Right renal cortex interstitium (tissue), 3 donors: ENCODE measurements at regions not wholly inside any gene's neighbourhood (a gene's known extent, or its start where the extent isn't known, plus 50 kb on each side); places are given as distances from the start of the nearest gene placed in this dataset.
"Not testable (repeated sequence)": the region's sequence is repeated elsewhere in the genome, so short reads cannot be mapped to it uniquely, and the experiment has no call there.

Experiments used
- DNase-seq, 3 donors: peaks; one replicate each; pipeline ENCODE4 v3.0.0-alpha.2; 2013; ENCODE audit warnings: low read depth in 3 of 3, low spot score in 2 of 3

GRCh38 chrX:10676235-10676957 is 56.0 kb upstream of the MID1 start:
- DNase-seq: no peak

GRCh38 chrX:10677490-10677889 is 57.1 kb upstream of the MID1 start:
- DNase-seq: no peak

- no peak for DNase-seq
Observed at GRCh38 chrX:10679387-10679786, 59.0 kb upstream of the MID1 start.

GRCh38 chrX:10681167-10681566 is 60.8 kb upstream of the MID1 start:
- no peak for DNase-seq

GRCh38 chrX:10683631-10684030 is 63.2 kb upstream of the MID1 start:
- not testable (repeated sequence) for DNase-seq

GRCh38 chrX:10685923-10686595 is 65.7 kb upstream of the MID1 start:
- DNase-seq: no peak

GRCh38 chrX:10691751-10692150 is 71.4 kb upstream of the MID1 start:
- not testable (repeated sequence) for DNase-seq

- DNase-seq: no peak
Observed at GRCh38 chrX:10697616-10698317, 77.4 kb upstream of the MID1 start.

GRCh38 chrX:10698318-10698640 is 77.9 kb upstream of the MID1 start:
- no peak for DNase-seq

- DNase-seq: no peak
Observed at GRCh38 chrX:10702031-10702430, 81.6 kb upstream of the MID1 start.

GRCh38 chrX:10706342-10706741 is 86.0 kb upstream of the MID1 start:
- not testable (repeated sequence) for DNase-seq

GRCh38 chrX:10707773-10708172 is 87.4 kb upstream of the MID1 start:
- no peak for DNase-seq

- no peak for DNase-seq
Observed at GRCh38 chrX:10709276-10709675, 88.9 kb upstream of the MID1 start.

- no peak for DNase-seq
Observed at GRCh38 chrX:10714531-10714930, 94.1 kb upstream of the MID1 start.

- peak; percentile 29 to 38 (median 36) for DNase-seq
Observed at GRCh38 chrX:10722851-10723250, 102.5 kb upstream of the MID1 start.

- no peak for DNase-seq
Observed at GRCh38 chrX:10725071-10725470, 104.7 kb upstream of the MID1 start.

GRCh38 chrX:10726647-10727046 is 106.3 kb upstream of the MID1 start:
- DNase-seq: no peak

GRCh38 chrX:10728806-10729389 is 108.5 kb upstream of the MID1 start:
- DNase-seq: no peak

- no peak for DNase-seq
Observed at GRCh38 chrX:10739426-10739825, 119.0 kb upstream of the MID1 start.

GRCh38 chrX:10741003-10741402 is 120.6 kb upstream of the MID1 start:
- DNase-seq: no peak

GRCh38 chrX:10741550-10741949 is 121.2 kb upstream of the MID1 start:
- no peak for DNase-seq

GRCh38 chrX:10743476-10743875 is 123.1 kb upstream of the MID1 start:
- DNase-seq: no peak
